Liver (tissue), 8 donors: ENCODE measurements at regions not wholly inside any gene's neighbourhood (a gene's known extent, or its start where the extent isn't known, plus 50 kb on each side); places are given as distances from the start of the nearest gene placed in this dataset.

ENCODE experiments used
- DNase-seq: peaks from one replicate; pipeline ENCODE4 v3.0.0-alpha.2; 2017; ENCODE audit warnings: low spot score
- H3K27ac ChIP-seq, 2 donors: one replicate each; pipeline ENCODE4 v1.7.0; 2013; ENCODE audit warnings: inconsistent platforms in 2 of 2, low read length in 2 of 2, control low read depth in 1 of 2, low read depth in 1 of 2, mild to moderate bottlenecking in 1 of 2
- H3K27me3 ChIP-seq, 4 donors: one replicate each; pipeline versions ENCODE4 v1.6.1 to v1.7.0; 2013; ENCODE audit warnings: low read length in 3 of 4, inconsistent platforms in 1 of 4, mild to moderate bottlenecking in 1 of 4, moderate library complexity in 1 of 4; ENCODE audit not compliant: control insufficient read depth in 4 of 4, insufficient read depth in 4 of 4
- H3K36me3 ChIP-seq, 4 donors: one replicate each; pipeline versions ENCODE4 v1.6.1 to v1.7.0; 2013; ENCODE audit warnings: low read length in 3 of 4, mild to moderate bottlenecking in 3 of 4, low read depth in 1 of 4, moderate library complexity in 1 of 4; ENCODE audit not compliant: control insufficient read depth in 4 of 4, insufficient read depth in 3 of 4
- H3K4me1 ChIP-seq, 4 donors: one replicate each; pipeline versions ENCODE4 v1.6.1 to v1.7.0; 2013; ENCODE audit warnings: low read length in 3 of 4, mild to moderate bottlenecking in 3 of 4, moderate library complexity in 1 of 4; ENCODE audit not compliant: control insufficient read depth in 4 of 4, insufficient read depth in 4 of 4
- H3K4me3 ChIP-seq, 3 donors: one replicate each; pipeline versions ENCODE4 v1.6.1 to v1.7.0; 2013; ENCODE audit warnings: low read length in 3 of 3, control low read depth in 1 of 3, low read depth in 1 of 3, mild to moderate bottlenecking in 1 of 3
- H3K9ac ChIP-seq, 2 donors: one replicate each; pipeline ENCODE4 v1.7.0; 2013; ENCODE audit warnings: low read length in 2 of 2, mild to moderate bottlenecking in 2 of 2, moderate library complexity in 2 of 2, control low read depth in 1 of 2, low read depth in 1 of 2
- H3K9me3 ChIP-seq, 4 donors: one replicate each; pipeline versions ENCODE4 v1.6.1 to v1.7.0; 2013; ENCODE audit warnings: low read length in 3 of 4; ENCODE audit not compliant: control insufficient read depth in 4 of 4
- CTCF ChIP-seq: fragments of 150-350 bp; IDR thresholded peaks from 2 replicates; pipeline ENCODE4 v1.5.1; 2017; ENCODE audit warnings: improper control_type of control experiment, low read depth, low read length; ENCODE audit not compliant: missing input control
- EGR1 ChIP-seq, 2 donors: IDR thresholded peaks; 2 replicates each; pipeline ENCODE4 v1.6.1; 2016 to 2018; ENCODE audit warnings: antibody characterized with exemption in 2 of 2, low read depth in 2 of 2
- FOXA2 ChIP-seq: IDR thresholded peaks from 2 replicates; pipeline ENCODE4 v1.6.1; 2016; ENCODE audit warnings: antibody characterized with exemption
- GABPA ChIP-seq, 2 donors: IDR thresholded peaks in 1 of 2; conservative IDR thresholded peaks in 1 of 2; 2 replicates each; pipeline ENCODE4 v1.6.1; 2016; ENCODE audit warnings: antibody characterized with exemption in 2 of 2, mild to moderate bottlenecking in 1 of 2, moderate library complexity in 1 of 2
- HNF4A ChIP-seq, 2 donors: conservative IDR thresholded peaks; 2 replicates each; pipeline ENCODE4 v1.6.1; 2016; ENCODE audit warnings: antibody characterized with exemption in 2 of 2, mild to moderate bottlenecking in 2 of 2
- HNF4G ChIP-seq: IDR thresholded peaks from 2 replicates; pipeline ENCODE4 v1.6.1; 2016; ENCODE audit warnings: antibody characterized with exemption
- JUND ChIP-seq, 2 donors: IDR thresholded peaks; 2 replicates each; pipeline ENCODE4 v1.6.1; 2016; ENCODE audit warnings: antibody characterized with exemption in 2 of 2
- NR2F2 ChIP-seq: IDR thresholded peaks from 2 replicates; pipeline ENCODE4 v1.6.1; 2016; ENCODE audit warnings: antibody characterized with exemption
- RAD21 ChIP-seq, 2 donors: IDR thresholded peaks; 2 replicates each; pipeline ENCODE4 v1.6.1; 2016; ENCODE audit warnings: antibody characterized with exemption in 2 of 2, mild to moderate bottlenecking in 2 of 2
- REST ChIP-seq: IDR thresholded peaks from 2 replicates; pipeline ENCODE4 v1.6.1; 2016; ENCODE audit warnings: antibody characterized with exemption, mild to moderate bottlenecking
- RXRA ChIP-seq, 2 donors: IDR thresholded peaks; 2 replicates each; pipeline ENCODE4 v1.6.1; 2017 to 2018; ENCODE audit warnings: antibody characterized with exemption in 2 of 2, mild to moderate bottlenecking in 1 of 2
- SP1 ChIP-seq: IDR thresholded peaks from 2 replicates; pipeline ENCODE4 v1.6.1; 2018; ENCODE audit warnings: antibody characterized with exemption, mild to moderate bottlenecking
- TAF1 ChIP-seq: conservative IDR thresholded peaks from 2 replicates; pipeline ENCODE4 v1.6.1; 2016; ENCODE audit warnings: antibody characterized with exemption, mild to moderate bottlenecking
- YY1 ChIP-seq: IDR thresholded peaks from 2 replicates; pipeline ENCODE4 v1.6.1; 2016; ENCODE audit warnings: antibody characterized with exemption, mild to moderate bottlenecking
- WGBS: extraction: QIAGEN DNeasy Blood & Tissue Kit; methylation state at CpG from one replicate; pipeline ENCODE4 v1.1.7; 2013; 5-methylcytosine and 5-hydroxymethylcytosine counted together
- TF ChIP-seq, protein P1 (sequence below): IDR thresholded peaks from 2 replicates; pipeline ENCODE4 v1.6.1; 2016; ENCODE audit warnings: antibody characterized with exemption
- TF ChIP-seq, protein P2 (sequence below): IDR thresholded peaks from 2 replicates; pipeline ENCODE4 v1.6.1; 2016; ENCODE audit warnings: antibody characterized with exemption
- TF ChIP-seq, protein P3 (sequence below): IDR thresholded peaks from 2 replicates; pipeline ENCODE4 v1.6.1; 2016; ENCODE audit warnings: antibody characterized with exemption
- donor health status: healthy.
- donor health status: healthy.
- donor health status: healthy.
- donor health status: healthy.
- donor health status: healthy.

DNA sequence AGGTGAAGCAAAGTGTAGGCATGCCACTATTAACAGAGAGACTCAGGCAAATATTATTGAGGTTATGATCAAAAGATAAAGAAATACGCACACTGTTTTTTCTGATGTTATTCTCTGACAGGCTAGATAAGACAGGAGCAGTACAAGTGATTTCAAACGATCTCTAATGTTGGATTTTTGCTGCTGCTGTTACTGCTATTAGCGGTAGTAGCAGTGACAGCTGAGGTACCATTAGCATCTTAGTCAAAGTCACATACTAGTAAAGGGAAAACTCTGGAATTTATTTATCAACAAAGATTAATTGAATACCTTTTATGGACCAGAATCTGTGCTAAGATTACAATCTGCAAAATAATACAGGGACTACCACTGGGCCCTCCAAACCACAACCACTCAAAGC lies 362.4 kb upstream of the CDH6 start:
- TF ChIP-seq REST (no peak), HNF4A (conservative IDR thresholded peaks at IDR 0.05) (no peak), YY1 (no peak), FOXA2 (no peak), JUND (IDR thresholded peaks at IDR 0.05) (no peak), NR2F2 (no peak), RXRA (IDR thresholded peaks at IDR 0.05) (no peak), TAF1 (no peak), CTCF (no peak)
- TF ChIP-seq, protein P1, sequence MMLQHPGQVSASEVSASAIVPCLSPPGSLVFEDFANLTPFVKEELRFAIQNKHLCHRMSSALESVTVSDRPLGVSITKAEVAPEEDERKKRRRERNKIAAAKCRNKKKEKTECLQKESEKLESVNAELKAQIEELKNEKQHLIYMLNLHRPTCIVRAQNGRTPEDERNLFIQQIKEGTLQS = no peak
- TF ChIP-seq, protein P2, sequence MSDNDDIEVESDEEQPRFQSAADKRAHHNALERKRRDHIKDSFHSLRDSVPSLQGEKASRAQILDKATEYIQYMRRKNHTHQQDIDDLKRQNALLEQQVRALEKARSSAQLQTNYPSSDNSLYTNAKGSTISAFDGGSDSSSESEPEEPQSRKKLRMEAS = no peak
- TF ChIP-seq, protein P3, sequence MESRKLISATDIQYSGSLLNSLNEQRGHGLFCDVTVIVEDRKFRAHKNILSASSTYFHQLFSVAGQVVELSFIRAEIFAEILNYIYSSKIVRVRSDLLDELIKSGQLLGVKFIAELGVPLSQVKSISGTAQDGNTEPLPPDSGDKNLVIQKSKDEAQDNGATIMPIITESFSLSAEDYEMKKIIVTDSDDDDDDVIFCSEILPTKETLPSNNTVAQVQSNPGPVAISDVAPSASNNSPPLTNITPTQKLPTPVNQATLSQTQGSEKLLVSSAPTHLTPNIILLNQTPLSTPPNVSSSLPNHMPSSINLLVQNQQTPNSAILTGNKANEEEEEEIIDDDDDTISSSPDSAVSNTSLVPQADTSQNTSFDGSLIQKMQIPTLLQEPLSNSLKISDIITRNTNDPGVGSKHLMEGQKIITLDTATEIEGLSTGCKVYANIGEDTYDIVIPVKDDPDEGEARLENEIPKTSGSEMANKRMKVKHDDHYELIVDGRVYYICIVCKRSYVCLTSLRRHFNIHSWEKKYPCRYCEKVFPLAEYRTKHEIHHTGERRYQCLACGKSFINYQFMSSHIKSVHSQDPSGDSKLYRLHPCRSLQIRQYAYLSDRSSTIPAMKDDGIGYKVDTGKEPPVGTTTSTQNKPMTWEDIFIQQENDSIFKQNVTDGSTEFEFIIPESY = no peak
- no peak overlapping the region for H3K27ac ChIP-seq
- H3K9ac ChIP-seq = no peak overlapping the region
- H3K4me1 ChIP-seq = no peaks in the 10 kb centered on the region
- H3K4me3 ChIP-seq = no peak overlapping the region
- DNase-seq = no peak
- no peaks in the 10 kb centered on the region for H3K36me3 ChIP-seq
- 54% methylated on average over 3 of the region's 3 CpGs for WGBS
- H3K9me3 ChIP-seq = no peaks in the 10 kb centered on the region
- H3K27me3 ChIP-seq = peaks cover 0 to 2% (median 0%) of the 10 kb centered on the region in 4 donors

GRCh38 chr5:30811298-30811697 lies 382.2 kb upstream of the CDH6 start:
- DNase-seq = no peak
- Histone ChIP-seq H3K4me3 (no peak overlapping the region), H3K9me3 (no peaks in the 10 kb centered on the region), H3K27ac (no peak overlapping the region), H3K9ac (no peak overlapping the region), H3K4me1 (no peaks in the 10 kb centered on the region), H3K27me3 (no peaks in the 10 kb centered on the region), H3K36me3 (no peaks in the 10 kb centered on the region)
- 80% methylated on average over 3 of the region's 3 CpGs for WGBS
- TF ChIP-seq NR2F2 = no peak
- TF ChIP-seq HNF4A (conservative IDR thresholded peaks at IDR 0.05) = no peak
- TF ChIP-seq JUND (IDR thresholded peaks at IDR 0.05) = no peak
- TF ChIP-seq YY1 = no peak
- TF ChIP-seq, protein P1 = no peak
- TF ChIP-seq EGR1 (IDR thresholded peaks at IDR 0.05; ENCODE audit: low read depth in 2 of 2) = no peak
- TF ChIP-seq SP1 = no peak
- no peak for TF ChIP-seq RAD21 (IDR thresholded peaks at IDR 0.05)
- TF ChIP-seq, protein P2 = no peak
- TF ChIP-seq TAF1 = no peak
- TF ChIP-seq, protein P3 = no peak
- TF ChIP-seq REST = no peak
- no peak for TF ChIP-seq GABPA (IDR thresholded peaks at IDR 0.05 in 1 of 2, conservative IDR thresholded peaks at IDR 0.05 in 1 of 2)
- TF ChIP-seq HNF4G = no peak
